Natural killer cell treated with Interleukin-12 subunit alpha and Interleukin-12 subunit beta and Interleukin-15 and Interleukin-18, amount 100 ng/mL, for 72 hours (primary cell): ENCODE measurements at regions not wholly inside any gene's neighbourhood (a gene's known extent, or its start where the extent isn't known, plus 50 kb on each side); places are given as distances from the start of the nearest gene placed in this dataset.
"Not testable (repeated sequence)": the region's sequence is repeated elsewhere in the genome, so short reads cannot be mapped to it uniquely, and the experiment has no call there.

Source experiments
- ATAC-seq, 2 donors: fragments of 150-1000 bp; cut with Tn5 transposase in 1 of 2; sonication (Bioruptor Pico), chemical (Tn5 transposase) in 1 of 2; 2 replicates each; pipeline ENCODE4 v1.10.0; 2021
- DNase-seq: peaks from one replicate; pipeline ENCODE4 v3.0.0; 2022; ENCODE audit warnings: low spot score
- H3K27ac Mint-ChIP-seq, 2 donors: 1 replicate in 1 of 2; 2 replicates in 1 of 2; pipeline ENCODE4 v1.8.0; 2022; ENCODE audit warnings: mixed read lengths in 2 of 2, mild to moderate bottlenecking in 1 of 2, moderate library complexity in 1 of 2
- H3K27me3 Mint-ChIP-seq, 2 donors: 1 replicate in 1 of 2; 2 replicates in 1 of 2; pipeline ENCODE4 v1.8.0; 2022; ENCODE audit warnings: mixed read lengths in 2 of 2
- H3K36me3 Mint-ChIP-seq: one replicate; pipeline ENCODE4 v1.8.0; 2022; ENCODE audit warnings: mixed read lengths
- H3K4me1 Mint-ChIP-seq, 2 donors: 1 replicate in 1 of 2; 2 replicates in 1 of 2; pipeline ENCODE4 v1.8.0; 2022; ENCODE audit warnings: low read depth in 2 of 2, mixed read lengths in 2 of 2, mild to moderate bottlenecking in 1 of 2
- H3K4me3 Mint-ChIP-seq: one replicate; pipeline ENCODE4 v1.8.0; 2022; ENCODE audit warnings: mixed read lengths
- H3K9me3 Mint-ChIP-seq: 2 replicates; pipeline ENCODE4 v1.8.0; 2022; ENCODE audit warnings: mixed read lengths

DNA sequence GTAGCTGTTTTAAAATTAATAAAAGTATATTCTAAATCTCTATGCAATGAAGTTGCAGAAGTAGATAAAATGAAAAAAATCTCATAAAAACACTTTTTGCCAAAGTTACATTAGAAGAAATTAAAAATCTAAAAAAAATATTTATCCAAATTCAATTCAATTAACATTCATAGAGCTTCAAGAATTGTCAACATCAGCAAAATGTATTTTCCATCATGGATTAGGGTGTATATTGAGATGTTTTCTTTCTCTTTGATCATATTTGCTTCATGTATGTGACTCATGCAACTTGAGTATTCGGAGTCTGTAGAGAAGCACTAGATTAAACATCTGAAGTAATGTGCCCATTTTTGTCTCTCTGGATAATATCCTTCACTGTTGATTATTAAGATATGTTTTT is 415.3 kb upstream of the FAM174A start:
- Mint-ChIP-seq H3K9me3 (peaks cover 3% of the 10 kb centered on the region), H3K27me3 (no peaks in the 10 kb centered on the region), H3K27ac (no peak overlapping the region), H3K36me3 (no peaks in the 10 kb centered on the region), H3K4me1 (no peaks in the 10 kb centered on the region), H3K4me3 (no peak overlapping the region)
- ATAC-seq (no peak), DNase-seq (no peak)

DNA sequence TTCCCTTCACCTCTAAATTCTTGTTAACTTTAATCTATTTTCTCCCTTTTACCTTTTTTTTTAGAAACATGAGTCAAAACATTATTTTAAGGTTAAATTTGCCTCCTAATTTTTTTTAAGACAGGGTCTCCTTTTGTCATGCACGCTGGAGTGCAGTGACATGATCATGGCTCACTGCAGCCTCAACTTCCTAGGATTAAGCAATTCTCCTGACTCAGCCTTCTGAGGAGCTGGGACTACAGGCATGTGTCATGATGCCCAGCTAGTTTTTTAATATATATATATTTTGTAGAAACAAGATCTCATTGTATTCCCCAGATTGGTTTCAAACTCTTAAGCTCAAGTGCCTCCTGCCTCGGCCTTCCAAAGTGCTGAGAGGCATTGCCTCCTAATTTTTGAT is 424.7 kb upstream of the FAM174A start:
- H3K4me3 Mint-ChIP-seq: no peak overlapping the region
- no peaks in the 10 kb centered on the region for H3K4me1 Mint-ChIP-seq
- no peak overlapping the region for H3K27ac Mint-ChIP-seq
- no peak for ATAC-seq
- DNase-seq: no peak
- H3K9me3 Mint-ChIP-seq: peaks cover 12% of the 10 kb centered on the region
- H3K36me3 Mint-ChIP-seq: peaks cover 4% of the 10 kb centered on the region
- no peaks in the 10 kb centered on the region for H3K27me3 Mint-ChIP-seq

DNA sequence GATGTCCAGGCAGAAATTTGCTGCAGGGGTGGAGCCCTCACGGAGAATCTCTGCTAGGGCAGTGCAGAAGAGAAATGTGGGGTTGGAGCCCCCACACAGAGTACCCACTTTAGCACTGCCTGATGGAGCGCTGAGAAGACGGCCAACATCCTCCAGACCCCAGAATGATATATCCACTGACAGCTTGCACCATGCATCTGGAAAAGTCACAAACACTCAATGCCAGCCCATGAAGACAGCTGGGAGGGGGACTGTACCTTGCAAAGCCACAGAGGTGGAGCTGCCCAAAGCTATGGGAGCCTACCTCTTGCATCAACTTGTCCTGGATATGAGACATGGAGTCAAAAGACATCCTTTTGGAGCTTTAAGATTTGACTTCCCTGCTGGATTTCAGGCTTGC is 426.3 kb upstream of the FAM174A start:
- H3K4me3 Mint-ChIP-seq: no peak overlapping the region
- no peak overlapping the region for H3K27ac Mint-ChIP-seq
- H3K4me1 Mint-ChIP-seq: no peaks in the 10 kb centered on the region
- ATAC-seq: no peak
- DNase-seq: no peak
- H3K36me3 Mint-ChIP-seq: peaks cover 4% of the 10 kb centered on the region
- peaks cover 12% of the 10 kb centered on the region for H3K9me3 Mint-ChIP-seq
- H3K27me3 Mint-ChIP-seq: no peaks in the 10 kb centered on the region

DNA sequence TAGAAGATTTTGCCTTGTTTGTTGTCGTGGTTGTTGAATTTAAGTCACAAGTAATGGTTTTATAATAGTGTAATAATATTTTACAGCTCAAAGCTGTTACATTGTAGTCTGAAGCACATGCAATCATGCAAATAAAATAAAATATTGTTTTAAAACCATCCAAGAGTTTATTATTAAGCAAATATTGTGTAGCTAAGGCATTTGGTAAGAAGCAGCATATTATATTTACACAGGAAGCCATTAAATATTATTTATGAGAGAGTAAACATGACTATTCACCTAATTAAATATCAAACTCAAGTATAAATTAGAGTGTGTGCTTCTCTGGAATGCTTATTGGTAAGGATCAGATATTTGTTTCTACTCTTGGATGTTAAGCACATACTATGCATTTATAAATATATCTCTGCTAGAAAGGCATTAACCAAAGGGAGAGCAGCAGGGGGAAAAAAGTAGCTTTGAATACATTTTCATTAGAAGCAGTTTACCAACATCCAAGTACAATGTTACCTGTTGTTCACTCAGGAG is 431.5 kb upstream of the FAM174A start:
- ATAC-seq, H3K27ac Mint-ChIP-seq, H3K4me1 Mint-ChIP-seq, H3K36me3 Mint-ChIP-seq, H3K27me3 Mint-ChIP-seq, DNase-seq, H3K4me3 Mint-ChIP-seq, H3K9me3 Mint-ChIP-seq: not testable (repeated sequence)

DNA sequence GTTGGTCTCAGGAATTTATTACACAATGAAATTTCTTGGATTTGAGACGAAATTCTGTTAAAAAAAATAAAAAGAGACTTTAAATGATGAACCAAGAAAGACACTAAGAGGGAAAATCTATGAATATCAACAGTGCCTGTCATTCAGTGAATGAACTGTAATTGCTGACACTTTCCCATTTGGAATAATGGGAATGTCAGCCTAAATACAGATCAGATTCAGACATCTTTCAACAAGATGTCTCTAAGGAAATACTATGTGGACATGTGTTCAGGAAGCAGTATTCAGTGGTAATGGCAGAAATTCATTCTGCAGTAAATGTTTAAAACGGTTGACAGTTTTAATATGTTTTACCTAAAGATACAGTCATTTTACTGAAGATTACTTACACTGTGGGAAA is 433.7 kb upstream of the FAM174A start:
- H3K27ac Mint-ChIP-seq, H3K4me3 Mint-ChIP-seq, H3K27me3 Mint-ChIP-seq, H3K36me3 Mint-ChIP-seq, H3K9me3 Mint-ChIP-seq, ATAC-seq, DNase-seq, H3K4me1 Mint-ChIP-seq: not testable (repeated sequence)

DNA sequence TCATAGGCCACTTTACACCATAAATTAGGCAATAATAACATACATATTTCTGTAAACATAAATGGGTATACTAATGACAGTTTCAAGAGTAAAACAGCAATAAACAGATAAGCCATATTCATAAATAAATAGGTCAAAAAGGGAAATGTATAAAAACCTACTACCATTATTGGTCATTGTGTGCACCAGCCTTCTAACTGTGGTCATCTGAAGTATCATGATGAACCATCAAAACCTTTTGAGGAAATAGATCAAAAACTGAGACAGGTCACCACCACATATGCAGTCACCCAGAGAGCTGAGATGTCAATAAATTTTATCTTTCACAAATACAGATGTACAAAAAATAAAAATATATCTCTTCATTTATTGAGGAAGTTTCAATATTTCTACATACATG is 438.8 kb upstream of the FAM174A start:
- not testable (repeated sequence) for DNase-seq

DNA sequence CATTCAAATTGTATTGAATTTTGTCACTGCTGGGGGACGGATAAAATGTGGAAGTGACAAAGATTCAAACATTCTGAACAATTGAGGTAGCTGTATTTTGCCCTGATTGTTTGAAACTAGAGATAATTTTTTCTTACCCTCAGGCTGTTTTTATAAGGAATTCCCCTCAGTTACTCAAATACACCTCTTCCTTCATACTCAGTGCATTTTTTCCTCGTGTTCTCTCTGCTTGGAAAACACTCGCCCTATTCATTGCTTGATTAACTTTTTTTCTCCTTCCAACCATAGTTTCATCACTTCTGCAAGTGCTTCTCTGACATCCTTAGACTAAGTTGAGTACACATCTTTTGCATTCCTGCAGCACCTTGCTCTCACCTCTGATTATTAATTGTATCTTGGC is 454.5 kb upstream of the FAM174A start:
- not testable (repeated sequence) for H3K4me1 Mint-ChIP-seq, H3K27ac Mint-ChIP-seq, H3K36me3 Mint-ChIP-seq, H3K4me3 Mint-ChIP-seq, ATAC-seq, DNase-seq, H3K9me3 Mint-ChIP-seq, H3K27me3 Mint-ChIP-seq

More for the DNA sequence above, 438.8 kb upstream of the FAM174A start:
- not testable (repeated sequence) for H3K4me1 Mint-ChIP-seq, H3K36me3 Mint-ChIP-seq, H3K4me3 Mint-ChIP-seq, H3K27me3 Mint-ChIP-seq, H3K27ac Mint-ChIP-seq, H3K9me3 Mint-ChIP-seq, ATAC-seq

DNA sequence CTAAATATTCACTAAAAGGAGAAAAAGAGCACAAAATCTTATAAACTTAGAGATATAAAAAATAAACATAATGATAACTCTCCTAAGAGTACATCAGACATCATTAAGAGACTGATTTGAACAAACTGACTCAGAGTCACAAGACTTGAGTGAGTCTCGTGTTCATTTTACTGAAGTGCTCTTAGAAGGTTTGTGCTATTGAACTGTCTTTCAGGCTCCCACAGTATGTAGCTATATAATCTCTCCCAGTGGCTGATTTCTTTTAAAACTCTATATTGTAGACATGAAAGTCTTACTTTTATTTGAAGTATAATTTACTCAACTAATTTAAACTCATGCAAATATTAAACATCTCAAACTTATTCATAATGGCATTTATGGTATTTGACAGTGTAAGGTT is 456.0 kb upstream of the FAM174A start:
- DNase-seq, H3K4me3 Mint-ChIP-seq, H3K27me3 Mint-ChIP-seq, H3K9me3 Mint-ChIP-seq, H3K27ac Mint-ChIP-seq, ATAC-seq, H3K4me1 Mint-ChIP-seq, H3K36me3 Mint-ChIP-seq: not testable (repeated sequence)

DNA sequence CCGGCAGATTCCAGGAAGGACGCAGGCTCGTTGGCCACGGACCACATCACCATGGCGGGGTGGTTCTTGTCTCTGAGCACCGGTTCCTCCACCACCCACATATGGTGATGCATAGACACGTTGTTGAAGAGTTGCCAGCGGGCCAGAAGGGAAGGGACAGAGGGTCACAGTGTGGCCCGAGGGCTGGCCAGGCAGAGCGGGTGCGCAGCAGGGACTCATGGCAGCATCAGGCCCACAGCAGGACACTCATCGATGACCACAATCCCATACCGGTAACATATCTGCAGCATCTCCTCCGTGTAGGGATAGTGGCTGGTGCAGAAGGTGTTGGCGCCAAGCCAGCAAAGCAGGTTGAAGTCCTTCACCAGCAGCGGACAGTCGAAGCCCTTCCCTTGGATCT is 469.2 kb upstream of the FAM174A start:
- not testable (repeated sequence) for H3K4me1 Mint-ChIP-seq, DNase-seq, H3K27ac Mint-ChIP-seq, H3K36me3 Mint-ChIP-seq, ATAC-seq, H3K9me3 Mint-ChIP-seq, H3K27me3 Mint-ChIP-seq, H3K4me3 Mint-ChIP-seq

DNA sequence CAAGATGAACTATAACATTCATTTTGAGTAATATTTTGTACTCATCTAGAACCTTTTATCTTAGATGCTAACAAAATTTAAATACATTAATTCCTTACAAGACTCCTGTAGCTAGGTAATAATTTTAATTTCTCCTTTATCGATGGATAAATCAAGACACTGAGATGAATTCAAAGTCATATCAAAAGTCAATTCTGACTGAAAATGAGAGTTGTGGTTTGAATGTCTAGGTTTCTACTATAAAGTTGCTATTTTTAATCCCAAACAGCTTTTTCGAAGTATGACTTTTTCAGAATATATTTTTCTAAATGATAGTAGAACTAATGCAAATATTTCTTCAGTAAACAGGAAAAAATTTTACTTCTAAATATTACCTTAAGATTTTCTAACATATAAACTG is 491.7 kb upstream of the FAM174A start:
- Mint-ChIP-seq H3K9me3 (peaks cover 3% of the 10 kb centered on the region), H3K27me3 (no peaks in the 10 kb centered on the region), H3K4me1 (no peaks in the 10 kb centered on the region), H3K27ac (no peak overlapping the region), H3K36me3 (no peaks in the 10 kb centered on the region), H3K4me3 (no peak overlapping the region)
- DNase-seq: no peak
- no peak for ATAC-seq

DNA sequence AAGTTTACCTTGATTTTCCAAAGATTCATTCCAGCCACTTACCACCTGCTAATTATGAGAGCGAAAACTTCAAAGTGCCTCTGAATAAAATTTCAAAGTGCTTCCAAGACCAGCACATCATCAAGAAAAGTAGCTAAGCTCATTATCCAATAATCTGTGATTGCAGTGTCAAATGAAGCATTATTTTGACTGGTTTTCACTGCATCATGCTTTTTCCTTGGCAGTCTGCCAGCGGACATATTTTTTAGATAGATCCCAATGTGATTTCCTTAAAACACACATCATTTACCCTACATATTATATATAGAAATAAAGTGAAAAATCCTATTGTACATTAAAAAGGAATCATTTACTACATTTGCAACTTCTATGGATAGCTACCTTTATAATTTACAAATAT is 508.6 kb upstream of the FAM174A start:
- H3K36me3 Mint-ChIP-seq: no peaks in the 10 kb centered on the region
- peaks cover 12% of the 10 kb centered on the region for H3K9me3 Mint-ChIP-seq
- no peaks in the 10 kb centered on the region for H3K4me1 Mint-ChIP-seq
- no peak overlapping the region for H3K27ac Mint-ChIP-seq
- ATAC-seq (no peak), DNase-seq (no peak)
- no peak overlapping the region for H3K4me3 Mint-ChIP-seq
- no peaks in the 10 kb centered on the region for H3K27me3 Mint-ChIP-seq

DNA sequence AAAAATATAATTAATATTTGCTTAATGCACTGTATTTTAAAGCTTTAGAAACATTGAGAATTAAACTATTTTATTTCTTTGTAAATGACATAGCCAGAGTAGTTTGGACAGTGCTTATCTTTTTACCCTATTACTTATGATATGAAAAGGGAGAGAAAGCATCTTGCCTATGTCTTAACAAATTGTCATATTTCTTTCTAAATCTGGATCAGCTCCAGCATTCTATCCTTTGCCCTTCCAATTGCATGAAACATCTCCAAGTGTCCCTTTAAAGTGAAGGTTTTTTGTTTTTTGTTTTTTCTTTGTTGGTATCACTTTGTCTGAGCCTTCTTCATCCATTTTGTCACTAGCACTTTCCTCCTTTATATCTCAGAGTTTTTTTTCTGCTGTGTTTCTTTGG is 511.6 kb upstream of the FAM174A start:
- Mint-ChIP-seq H3K4me1 (no peaks in the 10 kb centered on the region), H3K36me3 (no peaks in the 10 kb centered on the region), H3K4me3 (no peak overlapping the region), H3K27ac (no peak overlapping the region), H3K27me3 (no peaks in the 10 kb centered on the region), H3K9me3 (peaks cover 7% of the 10 kb centered on the region)
- ATAC-seq: no peak
- no peak for DNase-seq

DNA sequence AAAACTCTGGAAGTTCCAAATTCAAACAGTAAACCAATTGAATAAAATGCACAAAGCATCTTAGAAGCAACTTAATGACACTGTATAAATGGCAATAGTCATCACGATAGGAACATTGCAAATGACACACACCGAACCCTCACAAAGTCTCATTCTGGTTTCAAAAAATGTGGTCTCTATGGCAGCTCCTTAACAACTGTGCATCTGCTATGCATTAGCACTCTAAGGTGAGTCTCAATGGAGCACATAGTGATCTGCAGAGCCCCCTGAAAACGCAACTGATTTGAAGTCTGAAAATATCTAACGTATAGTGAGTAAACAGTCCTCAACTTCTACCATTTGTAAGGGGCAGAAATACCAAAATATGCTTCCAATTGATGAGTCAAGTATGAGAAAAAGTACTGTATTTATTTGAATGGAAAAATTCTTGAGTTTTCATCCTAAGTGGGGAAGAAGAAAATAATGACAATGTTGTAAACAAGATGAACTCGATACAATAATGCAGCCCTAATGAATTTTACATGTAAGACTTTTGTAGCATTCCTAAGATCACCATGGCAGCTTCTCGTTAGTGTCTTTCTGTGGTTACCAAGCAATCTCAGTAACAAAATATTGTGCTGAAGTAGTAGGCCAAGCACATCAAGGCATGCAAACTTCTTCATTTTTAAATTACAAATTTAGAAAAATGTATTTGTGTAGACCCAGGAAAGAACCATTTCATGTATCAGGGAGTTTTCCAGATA is 517.5 kb upstream of the FAM174A start:
- ATAC-seq: no peak
- H3K27me3 Mint-ChIP-seq: no peaks in the 10 kb centered on the region

DNA sequence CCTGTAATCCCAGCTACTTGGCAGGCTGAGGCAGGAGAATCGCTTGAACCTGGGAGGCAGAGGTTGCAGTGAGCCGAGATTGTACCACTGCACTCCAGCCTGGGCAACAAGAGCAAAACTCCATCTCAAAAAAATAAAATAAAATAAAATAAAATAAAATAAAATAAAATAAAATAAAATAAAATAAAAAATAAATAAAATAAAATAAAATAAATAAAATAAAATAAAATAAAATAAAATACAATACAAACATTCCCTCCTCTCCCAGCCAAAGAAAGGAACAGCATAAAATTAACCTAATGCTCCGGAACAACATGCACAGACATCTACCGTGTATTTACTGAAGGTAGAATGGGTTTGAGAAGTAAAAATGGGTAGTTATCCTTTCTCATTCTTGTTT is 521.9 kb upstream of the FAM174A start:
- H3K9me3 Mint-ChIP-seq, H3K4me1 Mint-ChIP-seq, H3K27me3 Mint-ChIP-seq: not testable (repeated sequence)

More for the DNA sequence above, 517.5 kb upstream of the FAM174A start:
- DNase-seq: no peak
- Mint-ChIP-seq H3K9me3 (peaks cover 3% of the 10 kb centered on the region), H3K27ac (no peak overlapping the region), H3K36me3 (no peaks in the 10 kb centered on the region), H3K4me3 (no peak overlapping the region), H3K4me1 (no peaks in the 10 kb centered on the region)

DNA sequence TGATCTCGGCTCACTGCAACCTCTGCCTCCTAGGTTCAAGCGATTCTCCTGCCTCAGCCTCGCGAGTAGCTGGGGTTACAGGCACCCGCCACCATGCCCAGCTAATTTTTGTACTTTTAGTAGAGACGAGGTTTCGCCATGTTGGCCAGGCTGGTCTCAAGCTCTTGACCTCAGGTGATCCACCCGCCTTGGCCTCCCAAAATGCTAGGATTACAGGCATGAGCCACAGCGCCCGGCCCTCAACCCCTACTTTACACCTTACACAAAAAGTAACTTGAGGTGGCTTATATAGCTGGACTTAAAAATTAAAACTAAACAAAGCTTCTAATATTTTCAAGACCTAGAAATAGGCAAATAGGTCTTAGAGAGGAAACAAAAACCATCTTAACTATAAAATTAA is 524.0 kb upstream of the FAM174A start:
- H3K4me3 Mint-ChIP-seq, ATAC-seq, DNase-seq, H3K4me1 Mint-ChIP-seq, H3K9me3 Mint-ChIP-seq, H3K27me3 Mint-ChIP-seq, H3K36me3 Mint-ChIP-seq, H3K27ac Mint-ChIP-seq: not testable (repeated sequence)

More for the DNA sequence above, 521.9 kb upstream of the FAM174A start:
- not testable (repeated sequence) for H3K36me3 Mint-ChIP-seq, H3K27ac Mint-ChIP-seq, H3K4me3 Mint-ChIP-seq, ATAC-seq, DNase-seq
